SK-N-SH (cell line): ENCODE measurements at regions not wholly inside any gene's neighbourhood (a gene's known extent, or its start where the extent isn't known, plus 50 kb on each side); places are given as distances from the start of the nearest gene placed in this dataset.

Source experiments
- CTCF ChIA-PET: fragments of 300-600, 350-600 bp; formaldehyde crosslinking; extraction: SDS; loops from one replicate; lab custom pipeline; 2021; lab: Yijun Ruan, JAX
- POLR2A ChIA-PET: fragments of 350-600 bp; sonication (Branson Sonifier 250); formaldehyde crosslinking; extraction: SDS; loops from one replicate; lab custom pipeline; 2020; ENCODE audit warnings: antibody characterized with exemption, inconsistent platforms; lab: Yijun Ruan, JAX
- DNase-seq: peaks from one replicate; pipeline ENCODE4 v3.0.0; 2012
- H2AFZ ChIP-seq: fragments of 200-600 bp; sonication (generic); 2 replicates; pipeline ENCODE4 v1.8.1; 2016; ENCODE audit warnings: antibody characterized with exemption, mild to moderate bottlenecking, low read depth
- H3F3A ChIP-seq: fragments of 200-600 bp; sonication (generic); replicated peaks from 2 replicates; pipeline ENCODE3; 2016; ENCODE audit warnings: antibody characterized with exemption, mild to moderate bottlenecking; ENCODE audit not compliant: insufficient read depth
- H3K27ac ChIP-seq, 2 experiments: fragments of 200-500 bp in 1 of 2; fragments of 200-600 bp in 1 of 2; sonication (Bioruptor generic) in 1 of 2; sonication (generic), shearing (Covaris generic) in 1 of 2; 2 replicates each; pipeline versions ENCODE4 v1.5.1 to v1.6.1; 2014 to 2016; ENCODE audit warnings: low read depth in 2 of 2, inconsistent platforms in 1 of 2, low read length in 1 of 2, mild to moderate bottlenecking in 1 of 2, mixed read lengths in 1 of 2
- H3K27me3 ChIP-seq: fragments of 200-600 bp; sonication (generic), shearing (Covaris generic); 2 replicates; pipeline ENCODE4 v1.6.1; 2016; ENCODE audit warnings: mixed run types; ENCODE audit not compliant: insufficient read depth
- H3K36me3 ChIP-seq, 2 experiments: fragments of 200-500 bp in 1 of 2; fragments of 200-600 bp in 1 of 2; sonication (Bioruptor generic) in 1 of 2; sonication (generic) in 1 of 2; replicated peaks in 1 of 2; 2 replicates each; pipeline versions ENCODE3 to v1.5.1; 2014 to 2016; ENCODE audit warnings: low read length in 1 of 2, mild to moderate bottlenecking in 1 of 2; ENCODE audit not compliant: insufficient read depth in 2 of 2, control insufficient read depth in 1 of 2
- H3K4me1 ChIP-seq, 2 experiments: fragments of 200-500 bp in 1 of 2; fragments of 200-600 bp in 1 of 2; sonication (Bioruptor generic) in 1 of 2; sonication (generic), shearing (Covaris generic) in 1 of 2; 2 replicates each; pipeline versions ENCODE4 v1.5.1 to v1.6.1; 2014 to 2016; ENCODE audit warnings: low read depth in 1 of 2, low read length in 1 of 2, mixed run types in 1 of 2; ENCODE audit not compliant: insufficient read depth in 2 of 2, control insufficient read depth in 1 of 2
- H3K4me2 ChIP-seq: fragments of 200-600 bp; sonication (generic), shearing (Covaris generic); 2 replicates; pipeline ENCODE4 v1.6.1; 2017; ENCODE audit warnings: mixed run types
- H3K4me3 ChIP-seq, 2 experiments: fragments of 200-500 bp in 1 of 2; fragments of 200-600 bp in 1 of 2; sonication (Bioruptor generic) in 1 of 2; sonication (generic), shearing (Covaris generic) in 1 of 2; 2 replicates each; pipeline versions ENCODE4 v1.5.1 to v1.8.1; 2014 to 2016; ENCODE audit warnings: low read depth in 2 of 2, inconsistent platforms in 1 of 2, low read length in 1 of 2, mild to moderate bottlenecking in 1 of 2, mixed read lengths in 1 of 2, moderate library complexity in 1 of 2
- H3K79me2 ChIP-seq: fragments of 200-600 bp; sonication (generic); 2 replicates; pipeline ENCODE4 v1.8.1; 2017; ENCODE audit warnings: mild to moderate bottlenecking; ENCODE audit not compliant: insufficient read depth
- H3K9ac ChIP-seq: fragments of 200-600 bp; sonication (generic); 2 replicates; pipeline ENCODE4 v1.6.1; 2017; ENCODE audit warnings: mixed run types
- H3K9me2 ChIP-seq: fragments of 200-600 bp; sonication (generic); 2 replicates; pipeline ENCODE4 v1.6.1; 2017; ENCODE audit warnings: mixed run types
- H3K9me3 ChIP-seq: fragments of 200-600 bp; sonication (generic); 2 replicates; pipeline ENCODE4 v1.6.1; 2017; ENCODE audit warnings: mixed run types, mild to moderate bottlenecking, moderate library complexity
- H4K20me1 ChIP-seq: fragments of 200-600 bp; sonication (generic); 2 replicates; pipeline ENCODE4 v1.6.1; 2017; ENCODE audit warnings: mild to moderate bottlenecking, mixed run types; ENCODE audit not compliant: insufficient read depth
- CHD2 ChIP-seq: fragments of 150-350 bp; IDR thresholded peaks from 2 replicates; pipeline ENCODE4 v1.6.1; 2018; ENCODE audit warnings: low read length; ENCODE audit not compliant: partially characterized antibody
- EP300 ChIP-seq, 2 experiments: IDR thresholded peaks; 2 replicates each; pipeline versions ENCODE4 v1.4.0 to v1.6.1; 2012; ENCODE audit warnings: borderline replicate concordance in 1 of 2, low read depth in 1 of 2, low read length in 1 of 2
- EZH2phosphoT487 ChIP-seq: fragments of 200-600 bp; sonication (generic); IDR thresholded peaks from 2 replicates; pipeline ENCODE4 v1.6.1; 2017; ENCODE audit warnings: low read depth, mixed run types, mild to moderate bottlenecking, antibody characterized with exemption, moderate library complexity, borderline replicate concordance
- GABPA ChIP-seq: IDR thresholded peaks from 2 replicates; pipeline ENCODE4 v1.4.0; 2012; ENCODE audit warnings: low read depth, mild to moderate bottlenecking
- NFIC ChIP-seq: IDR thresholded peaks from 2 replicates; pipeline ENCODE4 v1.4.0; 2012; ENCODE audit warnings: borderline replicate concordance
- POLR2AphosphoS5 ChIP-seq: IDR thresholded peaks from 2 replicates; pipeline ENCODE4 v1.6.1; 2012; ENCODE audit warnings: low read depth, low read length
- RFX5 ChIP-seq: IDR thresholded peaks from 2 replicates; pipeline ENCODE4 v1.6.1; 2012; ENCODE audit warnings: mild to moderate bottlenecking, improper control_type of control experiment, low read length
- RXRA ChIP-seq: IDR thresholded peaks from 2 replicates; pipeline ENCODE4 v1.4.0; 2012; ENCODE audit warnings: low read depth, mild to moderate bottlenecking, borderline replicate concordance
- SMC3 ChIP-seq: IDR thresholded peaks from 2 replicates; pipeline ENCODE4 v1.6.1; 2012; ENCODE audit warnings: low read depth, low read length, improper control_type of control experiment
- TAF1 ChIP-seq: IDR thresholded peaks from 2 replicates; pipeline ENCODE4 v1.6.1; 2012; ENCODE audit warnings: low read depth, mild to moderate bottlenecking, low read length, moderate library complexity, borderline replicate concordance
- YY1 ChIP-seq: IDR thresholded peaks from 2 replicates; pipeline ENCODE4 v1.4.0; 2012; ENCODE audit warnings: low read depth, mild to moderate bottlenecking
- WGBS: methylation state at CpG from one replicate; pipeline ENCODE4 v1.1.6; 2017; ENCODE audit warnings: low lambda C conversion rate; 5-methylcytosine and 5-hydroxymethylcytosine counted together
- TF ChIP-seq, protein P1 (sequence below): IDR thresholded peaks from 2 replicates; pipeline ENCODE4 v1.4.0; 2012; ENCODE audit warnings: low read depth, borderline replicate concordance
- TF ChIP-seq, protein P2 (sequence below): IDR thresholded peaks from 2 replicates; pipeline ENCODE4 v1.4.0; 2012; ENCODE audit warnings: low read depth
- TF ChIP-seq, protein P3 (sequence below): IDR thresholded peaks from 2 replicates; pipeline ENCODE4; 2012
- TF ChIP-seq, protein P4 (sequence below): IDR thresholded peaks from 2 replicates; pipeline ENCODE4 v1.4.0; 2012; ENCODE audit warnings: low read depth, borderline replicate concordance
- TF ChIP-seq, protein P5 (sequence below): IDR thresholded peaks from 2 replicates; pipeline ENCODE4 v1.6.1; 2012; ENCODE audit warnings: mild to moderate bottlenecking, low read depth, low read length, moderate library complexity
- TF ChIP-seq, protein P6 (sequence below): fragments of 200-600 bp; sonication (generic); IDR thresholded peaks from 2 replicates; pipeline ENCODE4 v1.6.1; 2017; ENCODE audit warnings: antibody characterized with exemption, mild to moderate bottlenecking, moderate library complexity

DNA sequence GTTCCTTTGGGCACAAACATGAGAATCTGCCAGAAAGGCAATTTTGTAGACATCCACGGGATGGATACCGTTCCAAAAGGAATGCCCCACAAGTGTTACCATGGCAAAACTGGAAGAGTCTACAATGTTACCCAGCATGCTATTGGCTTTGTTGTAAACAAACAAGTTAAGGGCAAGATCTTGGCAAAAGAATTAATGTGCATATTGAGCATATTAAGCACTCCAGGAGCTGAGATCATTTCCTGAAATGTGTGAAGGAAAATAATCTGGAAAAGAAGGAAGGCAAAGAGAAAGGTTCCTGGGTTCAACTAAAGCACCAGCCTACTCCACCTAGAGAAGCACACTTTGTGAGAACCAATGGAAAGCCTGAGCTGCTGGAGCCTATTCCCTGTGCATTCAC lies 103.9 kb upstream of the ARG1 start (continued):
- TF ChIP-seq, protein P1, sequence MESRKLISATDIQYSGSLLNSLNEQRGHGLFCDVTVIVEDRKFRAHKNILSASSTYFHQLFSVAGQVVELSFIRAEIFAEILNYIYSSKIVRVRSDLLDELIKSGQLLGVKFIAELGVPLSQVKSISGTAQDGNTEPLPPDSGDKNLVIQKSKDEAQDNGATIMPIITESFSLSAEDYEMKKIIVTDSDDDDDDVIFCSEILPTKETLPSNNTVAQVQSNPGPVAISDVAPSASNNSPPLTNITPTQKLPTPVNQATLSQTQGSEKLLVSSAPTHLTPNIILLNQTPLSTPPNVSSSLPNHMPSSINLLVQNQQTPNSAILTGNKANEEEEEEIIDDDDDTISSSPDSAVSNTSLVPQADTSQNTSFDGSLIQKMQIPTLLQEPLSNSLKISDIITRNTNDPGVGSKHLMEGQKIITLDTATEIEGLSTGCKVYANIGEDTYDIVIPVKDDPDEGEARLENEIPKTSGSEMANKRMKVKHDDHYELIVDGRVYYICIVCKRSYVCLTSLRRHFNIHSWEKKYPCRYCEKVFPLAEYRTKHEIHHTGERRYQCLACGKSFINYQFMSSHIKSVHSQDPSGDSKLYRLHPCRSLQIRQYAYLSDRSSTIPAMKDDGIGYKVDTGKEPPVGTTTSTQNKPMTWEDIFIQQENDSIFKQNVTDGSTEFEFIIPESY: no peak
- TF ChIP-seq, protein P2, sequence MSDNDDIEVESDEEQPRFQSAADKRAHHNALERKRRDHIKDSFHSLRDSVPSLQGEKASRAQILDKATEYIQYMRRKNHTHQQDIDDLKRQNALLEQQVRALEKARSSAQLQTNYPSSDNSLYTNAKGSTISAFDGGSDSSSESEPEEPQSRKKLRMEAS: no peak
- TF ChIP-seq, protein P3, sequence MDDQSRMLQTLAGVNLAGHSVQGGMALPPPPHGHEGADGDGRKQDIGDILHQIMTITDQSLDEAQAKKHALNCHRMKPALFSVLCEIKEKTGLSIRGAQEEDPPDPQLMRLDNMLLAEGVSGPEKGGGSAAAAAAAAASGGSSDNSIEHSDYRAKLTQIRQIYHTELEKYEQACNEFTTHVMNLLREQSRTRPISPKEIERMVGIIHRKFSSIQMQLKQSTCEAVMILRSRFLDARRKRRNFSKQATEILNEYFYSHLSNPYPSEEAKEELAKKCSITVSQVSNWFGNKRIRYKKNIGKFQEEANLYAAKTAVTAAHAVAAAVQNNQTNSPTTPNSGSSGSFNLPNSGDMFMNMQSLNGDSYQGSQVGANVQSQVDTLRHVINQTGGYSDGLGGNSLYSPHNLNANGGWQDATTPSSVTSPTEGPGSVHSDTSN: no peak
- TF ChIP-seq YY1 (no peak), SMC3 (no peak)
- TF ChIP-seq, protein P4, sequence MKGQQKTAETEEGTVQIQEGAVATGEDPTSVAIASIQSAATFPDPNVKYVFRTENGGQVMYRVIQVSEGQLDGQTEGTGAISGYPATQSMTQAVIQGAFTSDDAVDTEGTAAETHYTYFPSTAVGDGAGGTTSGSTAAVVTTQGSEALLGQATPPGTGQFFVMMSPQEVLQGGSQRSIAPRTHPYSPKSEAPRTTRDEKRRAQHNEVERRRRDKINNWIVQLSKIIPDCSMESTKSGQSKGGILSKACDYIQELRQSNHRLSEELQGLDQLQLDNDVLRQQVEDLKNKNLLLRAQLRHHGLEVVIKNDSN: no peak

DNA sequence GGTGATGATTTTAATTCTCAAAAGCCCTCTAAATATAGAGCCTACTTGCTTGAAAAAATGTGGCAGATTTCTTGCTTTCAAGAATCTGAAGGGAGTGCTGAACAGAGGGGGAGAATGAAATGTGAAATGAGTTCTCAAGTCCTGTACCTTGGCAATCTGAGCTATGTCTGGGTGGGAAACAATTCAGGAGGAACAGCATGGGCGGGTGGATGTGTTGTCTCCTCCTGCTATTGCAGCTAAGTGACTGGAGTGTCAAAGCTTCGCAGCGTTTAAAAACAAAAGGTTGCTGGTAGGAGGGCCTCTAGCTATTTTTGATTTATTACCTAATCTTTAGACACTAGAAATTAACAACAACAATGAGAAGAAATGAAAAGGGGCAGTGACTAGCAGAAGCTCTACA lies 102.5 kb upstream of the ARG1 start:
- Histone ChIP-seq H3F3A (no peaks in the 10 kb centered on the region), H3K9me3 (no peaks in the 10 kb centered on the region), H3K4me3 (no peak overlapping the region), H3K9me2 (no peaks in the 10 kb centered on the region), H3K36me3 (no peaks in the 10 kb centered on the region), H3K9ac (no peak overlapping the region), H3K4me2 (no peak overlapping the region), H3K79me2 (no peaks in the 10 kb centered on the region), H4K20me1 (no peaks in the 10 kb centered on the region), H3K27me3 (no peaks in the 10 kb centered on the region), H3K27ac (no peak overlapping the region), H2AFZ (no peak overlapping the region), H3K4me1 (no peaks in the 10 kb centered on the region)
- 0% methylated on average over 3 of the region's 3 CpGs for WGBS
- POLR2A ChIA-PET: no interaction called here
- no peak for DNase-seq
- CTCF ChIA-PET: interaction anchor here (0.8 kb wide), 1 partner anchor 157 kb away, joined by 3 read pairs; no protein-coding TSS in a partner anchor
- TF ChIP-seq NFIC (no peak), RXRA (no peak), EP300 (IDR thresholded peaks at IDR 0.05; ENCODE audit: borderline replicate concordance in 1 of 2, low read depth in 1 of 2, low read length in 1 of 2) (no peak), EZH2phosphoT487 (no peak), POLR2AphosphoS5 (no peak), RFX5 (no peak), TAF1 (no peak), CHD2 (no peak), GABPA (no peak)
- TF ChIP-seq, protein P1: no peak
- TF ChIP-seq, protein P4: no peak
- TF ChIP-seq, protein P5, sequence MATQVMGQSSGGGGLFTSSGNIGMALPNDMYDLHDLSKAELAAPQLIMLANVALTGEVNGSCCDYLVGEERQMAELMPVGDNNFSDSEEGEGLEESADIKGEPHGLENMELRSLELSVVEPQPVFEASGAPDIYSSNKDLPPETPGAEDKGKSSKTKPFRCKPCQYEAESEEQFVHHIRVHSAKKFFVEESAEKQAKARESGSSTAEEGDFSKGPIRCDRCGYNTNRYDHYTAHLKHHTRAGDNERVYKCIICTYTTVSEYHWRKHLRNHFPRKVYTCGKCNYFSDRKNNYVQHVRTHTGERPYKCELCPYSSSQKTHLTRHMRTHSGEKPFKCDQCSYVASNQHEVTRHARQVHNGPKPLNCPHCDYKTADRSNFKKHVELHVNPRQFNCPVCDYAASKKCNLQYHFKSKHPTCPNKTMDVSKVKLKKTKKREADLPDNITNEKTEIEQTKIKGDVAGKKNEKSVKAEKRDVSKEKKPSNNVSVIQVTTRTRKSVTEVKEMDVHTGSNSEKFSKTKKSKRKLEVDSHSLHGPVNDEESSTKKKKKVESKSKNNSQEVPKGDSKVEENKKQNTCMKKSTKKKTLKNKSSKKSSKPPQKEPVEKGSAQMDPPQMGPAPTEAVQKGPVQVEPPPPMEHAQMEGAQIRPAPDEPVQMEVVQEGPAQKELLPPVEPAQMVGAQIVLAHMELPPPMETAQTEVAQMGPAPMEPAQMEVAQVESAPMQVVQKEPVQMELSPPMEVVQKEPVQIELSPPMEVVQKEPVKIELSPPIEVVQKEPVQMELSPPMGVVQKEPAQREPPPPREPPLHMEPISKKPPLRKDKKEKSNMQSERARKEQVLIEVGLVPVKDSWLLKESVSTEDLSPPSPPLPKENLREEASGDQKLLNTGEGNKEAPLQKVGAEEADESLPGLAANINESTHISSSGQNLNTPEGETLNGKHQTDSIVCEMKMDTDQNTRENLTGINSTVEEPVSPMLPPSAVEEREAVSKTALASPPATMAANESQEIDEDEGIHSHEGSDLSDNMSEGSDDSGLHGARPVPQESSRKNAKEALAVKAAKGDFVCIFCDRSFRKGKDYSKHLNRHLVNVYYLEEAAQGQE: no peak
- TF ChIP-seq, protein P6, sequence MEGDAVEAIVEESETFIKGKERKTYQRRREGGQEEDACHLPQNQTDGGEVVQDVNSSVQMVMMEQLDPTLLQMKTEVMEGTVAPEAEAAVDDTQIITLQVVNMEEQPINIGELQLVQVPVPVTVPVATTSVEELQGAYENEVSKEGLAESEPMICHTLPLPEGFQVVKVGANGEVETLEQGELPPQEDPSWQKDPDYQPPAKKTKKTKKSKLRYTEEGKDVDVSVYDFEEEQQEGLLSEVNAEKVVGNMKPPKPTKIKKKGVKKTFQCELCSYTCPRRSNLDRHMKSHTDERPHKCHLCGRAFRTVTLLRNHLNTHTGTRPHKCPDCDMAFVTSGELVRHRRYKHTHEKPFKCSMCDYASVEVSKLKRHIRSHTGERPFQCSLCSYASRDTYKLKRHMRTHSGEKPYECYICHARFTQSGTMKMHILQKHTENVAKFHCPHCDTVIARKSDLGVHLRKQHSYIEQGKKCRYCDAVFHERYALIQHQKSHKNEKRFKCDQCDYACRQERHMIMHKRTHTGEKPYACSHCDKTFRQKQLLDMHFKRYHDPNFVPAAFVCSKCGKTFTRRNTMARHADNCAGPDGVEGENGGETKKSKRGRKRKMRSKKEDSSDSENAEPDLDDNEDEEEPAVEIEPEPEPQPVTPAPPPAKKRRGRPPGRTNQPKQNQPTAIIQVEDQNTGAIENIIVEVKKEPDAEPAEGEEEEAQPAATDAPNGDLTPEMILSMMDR: no peak
